ENCODE measurements at regions not wholly inside any gene's neighbourhood (a gene's known extent, or its start where the extent isn't known, plus 50 kb on each side); places are given as distances from the start of the nearest gene placed in this dataset.

DNA sequence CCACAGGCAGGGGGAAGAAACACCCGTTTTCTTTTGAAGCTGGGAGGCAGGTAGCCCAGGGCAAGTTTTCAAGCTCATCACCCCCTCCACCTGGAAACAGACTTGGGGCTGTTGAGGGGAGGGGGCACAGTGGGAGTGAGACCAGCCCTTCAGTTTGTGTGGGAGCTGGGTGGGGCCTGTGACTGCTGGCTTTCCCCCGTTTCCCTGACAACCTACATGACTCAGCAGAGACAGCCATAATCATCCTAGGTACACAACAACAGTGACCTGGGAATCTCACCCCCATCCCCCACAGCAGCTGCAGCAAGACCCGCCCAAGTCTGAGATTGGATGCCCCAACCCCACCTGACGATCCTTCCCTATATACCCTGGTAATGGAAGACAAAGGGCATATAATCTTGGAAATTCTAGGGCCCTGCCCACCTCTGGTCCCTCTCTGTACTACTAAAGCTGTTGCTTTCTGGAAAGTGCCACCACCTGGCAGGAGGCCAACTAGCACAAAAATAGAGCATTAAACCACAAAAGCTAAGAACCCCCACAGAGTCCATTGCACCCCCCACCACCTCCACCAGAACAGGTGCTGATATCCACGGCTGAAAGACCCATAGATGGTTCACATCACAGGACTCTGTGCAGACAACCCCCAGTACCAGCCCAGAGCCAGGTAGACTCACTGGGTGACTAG, 422.2 kb upstream of the SGO1 start:
- TF ChIP-seq, protein P1, sequence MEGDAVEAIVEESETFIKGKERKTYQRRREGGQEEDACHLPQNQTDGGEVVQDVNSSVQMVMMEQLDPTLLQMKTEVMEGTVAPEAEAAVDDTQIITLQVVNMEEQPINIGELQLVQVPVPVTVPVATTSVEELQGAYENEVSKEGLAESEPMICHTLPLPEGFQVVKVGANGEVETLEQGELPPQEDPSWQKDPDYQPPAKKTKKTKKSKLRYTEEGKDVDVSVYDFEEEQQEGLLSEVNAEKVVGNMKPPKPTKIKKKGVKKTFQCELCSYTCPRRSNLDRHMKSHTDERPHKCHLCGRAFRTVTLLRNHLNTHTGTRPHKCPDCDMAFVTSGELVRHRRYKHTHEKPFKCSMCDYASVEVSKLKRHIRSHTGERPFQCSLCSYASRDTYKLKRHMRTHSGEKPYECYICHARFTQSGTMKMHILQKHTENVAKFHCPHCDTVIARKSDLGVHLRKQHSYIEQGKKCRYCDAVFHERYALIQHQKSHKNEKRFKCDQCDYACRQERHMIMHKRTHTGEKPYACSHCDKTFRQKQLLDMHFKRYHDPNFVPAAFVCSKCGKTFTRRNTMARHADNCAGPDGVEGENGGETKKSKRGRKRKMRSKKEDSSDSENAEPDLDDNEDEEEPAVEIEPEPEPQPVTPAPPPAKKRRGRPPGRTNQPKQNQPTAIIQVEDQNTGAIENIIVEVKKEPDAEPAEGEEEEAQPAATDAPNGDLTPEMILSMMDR (IDR thresholded peaks at IDR 0.05): no peak
- no peak for TF ChIP-seq POLR2A (IDR thresholded peaks at IDR 0.05)
- peaks cover 0 to 20% (median 0%) of the 10 kb centered on the region in 4 donors for H3K9me3 ChIP-seq
- no peak for DNase-seq

DNA sequence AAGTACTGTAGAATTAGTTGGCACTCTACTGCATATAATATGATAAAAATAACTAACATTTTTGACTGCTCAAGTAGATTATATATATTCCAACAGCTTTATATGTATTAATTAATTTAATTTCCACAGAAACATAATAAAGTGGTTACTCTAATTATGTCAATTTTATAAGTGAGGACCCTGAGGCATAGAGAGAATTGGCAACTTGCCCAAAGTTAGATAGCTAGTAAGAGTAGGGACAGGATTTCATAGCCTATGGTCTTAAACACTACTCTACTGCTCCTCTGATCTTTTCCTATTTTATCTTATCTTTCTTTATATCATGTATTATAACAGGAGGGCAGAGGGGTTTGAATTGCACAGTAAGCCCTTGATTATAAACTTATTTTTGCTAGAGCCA, 418.7 kb upstream of the SGO1 start:
- Histone ChIP-seq H3K4me1 (no peaks in the 10 kb centered on the region), H3K36me3 (no peaks in the 10 kb centered on the region), H3K9me3 (peaks cover 0 to 10% (median 0%) of the 10 kb centered on the region in 4 donors), H3K4me3 (no peak overlapping the region), H3K27ac (no peak overlapping the region), H3K27me3 (no peaks in the 10 kb centered on the region)
- no peak for TF ChIP-seq POLR2A (IDR thresholded peaks at IDR 0.05)
- TF ChIP-seq, protein P1 (IDR thresholded peaks at IDR 0.05): no peak
- DNase-seq: no peak

More for the DNA sequence above, 422.2 kb upstream of the SGO1 start:
- Histone ChIP-seq H3K36me3 (no peaks in the 10 kb centered on the region), H3K4me1 (no peaks in the 10 kb centered on the region), H3K27ac (no peak overlapping the region), H3K27me3 (no peaks in the 10 kb centered on the region), H3K4me3 (no peak overlapping the region)

DNA sequence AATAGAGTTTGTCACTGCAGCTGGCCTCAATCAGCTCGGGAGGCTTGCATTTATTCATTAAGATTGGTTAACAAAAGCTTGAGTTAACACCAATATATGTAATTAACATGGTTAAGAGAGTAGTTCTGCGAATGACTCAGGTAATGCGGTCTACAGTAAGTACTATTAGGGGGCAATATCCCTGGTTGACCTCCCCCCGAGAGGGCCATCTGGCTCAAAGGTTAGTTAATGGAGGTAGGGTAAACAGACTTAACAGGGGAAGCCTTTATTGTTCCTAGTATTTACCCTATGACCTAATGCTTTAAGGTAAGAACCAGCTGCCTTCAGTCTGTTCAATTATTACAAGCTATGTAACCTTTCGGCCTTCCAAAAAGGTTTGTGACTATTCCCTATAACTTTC, 403.3 kb upstream of the SGO1 start:
- H3K4me3 ChIP-seq: no peak overlapping the region
- DNase-seq: no peak

DNA sequence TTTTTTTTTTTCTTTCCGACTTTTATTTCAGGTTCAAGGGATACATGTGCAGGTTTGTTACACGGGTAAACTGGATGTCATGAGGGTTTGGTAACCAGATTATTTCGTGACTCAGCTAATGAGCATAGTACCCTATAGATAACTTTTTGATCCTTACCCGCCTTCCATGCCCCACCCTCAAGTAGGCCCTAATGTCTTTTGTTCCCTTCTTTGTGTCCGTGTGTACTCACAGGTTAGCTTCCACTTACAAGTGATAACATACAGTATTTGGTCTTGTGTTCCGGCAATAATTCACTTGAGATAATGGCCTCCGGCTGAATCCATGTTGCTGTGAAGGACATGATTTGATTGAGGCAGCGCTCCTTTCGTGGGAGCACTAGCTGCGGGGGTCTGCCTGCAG, 402.8 kb upstream of the SGO1 start:
- no peaks in the 10 kb centered on the region for H3K4me1 ChIP-seq
- TF ChIP-seq, protein P1 (IDR thresholded peaks at IDR 0.05): no peak
- TF ChIP-seq POLR2A (IDR thresholded peaks at IDR 0.05): no peak
- H3K27ac ChIP-seq: no peak overlapping the region
- H3K36me3 ChIP-seq: no peaks in the 10 kb centered on the region
- H3K27me3 ChIP-seq: no peaks in the 10 kb centered on the region
- H3K4me3 ChIP-seq: no peak overlapping the region
- no peaks in the 10 kb centered on the region for H3K9me3 ChIP-seq
- DNase-seq: no peak

More for the DNA sequence above, 403.3 kb upstream of the SGO1 start:
- H3K9me3 ChIP-seq: no peaks in the 10 kb centered on the region
- H3K4me1 ChIP-seq: no peaks in the 10 kb centered on the region
- no peaks in the 10 kb centered on the region for H3K36me3 ChIP-seq
- H3K27ac ChIP-seq: no peak overlapping the region
- TF ChIP-seq POLR2A (IDR thresholded peaks at IDR 0.05): no peak
- TF ChIP-seq, protein P1 (IDR thresholded peaks at IDR 0.05): no peak
- no peaks in the 10 kb centered on the region for H3K27me3 ChIP-seq

DNA sequence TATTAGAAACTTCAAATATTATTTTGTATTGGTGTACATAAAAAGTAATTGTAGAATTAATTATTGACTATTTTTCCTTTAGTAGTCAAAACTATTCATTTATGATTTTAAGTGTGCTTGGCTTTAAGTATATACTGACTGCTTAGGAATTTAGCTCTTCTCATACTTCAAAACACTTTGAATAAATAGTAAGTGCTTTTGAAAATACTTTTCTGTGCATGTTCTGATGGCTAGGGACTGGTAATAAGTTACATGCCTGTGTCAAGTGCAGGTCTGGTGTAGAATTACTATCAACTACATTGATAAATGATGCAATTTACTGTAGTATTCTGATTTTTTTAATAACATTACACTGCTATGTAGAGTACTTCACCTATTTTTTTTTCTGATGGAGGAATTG, 397.6 kb upstream of the SGO1 start:
- no peak overlapping the region for H3K4me3 ChIP-seq
- H3K27me3 ChIP-seq: no peaks in the 10 kb centered on the region
- TF ChIP-seq, protein P1 (IDR thresholded peaks at IDR 0.05): no peak
- TF ChIP-seq POLR2A (IDR thresholded peaks at IDR 0.05): no peak

More for the DNA sequence above, 397.6 kb upstream of the SGO1 start:
- DNase-seq: no peak
- no peaks in the 10 kb centered on the region for H3K4me1 ChIP-seq
- H3K27ac ChIP-seq: no peak overlapping the region
- no peaks in the 10 kb centered on the region for H3K9me3 ChIP-seq
- H3K36me3 ChIP-seq: no peaks in the 10 kb centered on the region

Data from Peyer's patch (tissue), 4 donors.